Hepatocyte (in vitro differentiated cells): ENCODE measurements at regions not wholly inside any gene's neighbourhood (a gene's known extent, or its start where the extent isn't known, plus 50 kb on each side); places are given as distances from the start of the nearest gene placed in this dataset.

ENCODE experiments used
- EZH2 ChIP-seq: fragments of 200-600 bp; sonication (generic); IDR thresholded peaks from 2 replicates; pipeline ENCODE4 v1.6.1; 2016; ENCODE audit warnings: antibody characterized with exemption, mild to moderate bottlenecking, borderline replicate concordance
- TF ChIP-seq, protein P1 (sequence below): fragments of 200-600 bp; sonication (generic); IDR thresholded peaks from 2 replicates; pipeline ENCODE4 v1.5.1; 2016; ENCODE audit warnings: antibody characterized with exemption, mild to moderate bottlenecking; ENCODE audit not compliant: poor library complexity

DNA sequence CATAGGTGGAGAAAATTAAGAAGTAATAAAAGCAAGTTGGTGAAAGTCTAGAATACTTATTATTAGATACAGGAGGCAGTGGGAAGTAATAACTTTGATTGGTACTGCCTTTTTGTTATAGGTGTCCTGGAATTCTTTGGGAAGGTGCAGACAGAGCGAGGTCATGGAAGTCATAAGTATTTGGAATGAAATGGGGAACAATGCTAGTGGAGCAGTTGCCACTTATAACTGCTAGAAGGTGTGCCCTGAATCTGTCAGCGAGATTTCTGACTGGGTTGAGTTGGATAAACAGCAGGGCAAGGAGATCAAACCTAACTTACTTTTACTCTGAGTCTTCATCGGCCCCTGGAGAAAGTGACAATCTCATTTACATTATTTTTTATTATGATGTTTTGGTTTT lies 69.6 kb downstream of the LHX9 start:
- TF ChIP-seq, protein P1, sequence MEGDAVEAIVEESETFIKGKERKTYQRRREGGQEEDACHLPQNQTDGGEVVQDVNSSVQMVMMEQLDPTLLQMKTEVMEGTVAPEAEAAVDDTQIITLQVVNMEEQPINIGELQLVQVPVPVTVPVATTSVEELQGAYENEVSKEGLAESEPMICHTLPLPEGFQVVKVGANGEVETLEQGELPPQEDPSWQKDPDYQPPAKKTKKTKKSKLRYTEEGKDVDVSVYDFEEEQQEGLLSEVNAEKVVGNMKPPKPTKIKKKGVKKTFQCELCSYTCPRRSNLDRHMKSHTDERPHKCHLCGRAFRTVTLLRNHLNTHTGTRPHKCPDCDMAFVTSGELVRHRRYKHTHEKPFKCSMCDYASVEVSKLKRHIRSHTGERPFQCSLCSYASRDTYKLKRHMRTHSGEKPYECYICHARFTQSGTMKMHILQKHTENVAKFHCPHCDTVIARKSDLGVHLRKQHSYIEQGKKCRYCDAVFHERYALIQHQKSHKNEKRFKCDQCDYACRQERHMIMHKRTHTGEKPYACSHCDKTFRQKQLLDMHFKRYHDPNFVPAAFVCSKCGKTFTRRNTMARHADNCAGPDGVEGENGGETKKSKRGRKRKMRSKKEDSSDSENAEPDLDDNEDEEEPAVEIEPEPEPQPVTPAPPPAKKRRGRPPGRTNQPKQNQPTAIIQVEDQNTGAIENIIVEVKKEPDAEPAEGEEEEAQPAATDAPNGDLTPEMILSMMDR, result no peak
- no peak for TF ChIP-seq EZH2
